SK-N-SH (cell line): ENCODE measurements at regions not wholly inside any gene's neighbourhood (a gene's known extent, or its start where the extent isn't known, plus 50 kb on each side); places are given as distances from the start of the nearest gene placed in this dataset.
"Not testable (repeated sequence)": the region's sequence is repeated elsewhere in the genome, so short reads cannot be mapped to it uniquely, and the experiment has no call there.

Experiments used
- CTCF ChIA-PET: fragments of 300-600, 350-600 bp; formaldehyde crosslinking; extraction: SDS; loops from one replicate; lab custom pipeline; 2021; lab: Yijun Ruan, JAX
- POLR2A ChIA-PET: fragments of 350-600 bp; sonication (Branson Sonifier 250); formaldehyde crosslinking; extraction: SDS; loops from one replicate; lab custom pipeline; 2020; ENCODE audit warnings: antibody characterized with exemption, inconsistent platforms; lab: Yijun Ruan, JAX
- DNase-seq: peaks from one replicate; pipeline ENCODE4 v3.0.0; 2012
- H2AFZ ChIP-seq: fragments of 200-600 bp; sonication (generic); 2 replicates; pipeline ENCODE4 v1.8.1; 2016; ENCODE audit warnings: antibody characterized with exemption, mild to moderate bottlenecking, low read depth
- H3F3A ChIP-seq: fragments of 200-600 bp; sonication (generic); replicated peaks from 2 replicates; pipeline ENCODE3; 2016; ENCODE audit warnings: antibody characterized with exemption, mild to moderate bottlenecking; ENCODE audit not compliant: insufficient read depth
- H3K27ac ChIP-seq, 2 experiments: fragments of 200-500 bp in 1 of 2; fragments of 200-600 bp in 1 of 2; sonication (Bioruptor generic) in 1 of 2; sonication (generic), shearing (Covaris generic) in 1 of 2; 2 replicates each; pipeline versions ENCODE4 v1.5.1 to v1.6.1; 2014 to 2016; ENCODE audit warnings: low read depth in 2 of 2, inconsistent platforms in 1 of 2, low read length in 1 of 2, mild to moderate bottlenecking in 1 of 2, mixed read lengths in 1 of 2
- H3K27me3 ChIP-seq: fragments of 200-600 bp; sonication (generic), shearing (Covaris generic); 2 replicates; pipeline ENCODE4 v1.6.1; 2016; ENCODE audit warnings: mixed run types; ENCODE audit not compliant: insufficient read depth
- H3K36me3 ChIP-seq, 2 experiments: fragments of 200-500 bp in 1 of 2; fragments of 200-600 bp in 1 of 2; sonication (Bioruptor generic) in 1 of 2; sonication (generic) in 1 of 2; replicated peaks in 1 of 2; 2 replicates each; pipeline versions ENCODE3 to v1.5.1; 2014 to 2016; ENCODE audit warnings: low read length in 1 of 2, mild to moderate bottlenecking in 1 of 2; ENCODE audit not compliant: insufficient read depth in 2 of 2, control insufficient read depth in 1 of 2
- H3K4me1 ChIP-seq, 2 experiments: fragments of 200-500 bp in 1 of 2; fragments of 200-600 bp in 1 of 2; sonication (Bioruptor generic) in 1 of 2; sonication (generic), shearing (Covaris generic) in 1 of 2; 2 replicates each; pipeline versions ENCODE4 v1.5.1 to v1.6.1; 2014 to 2016; ENCODE audit warnings: low read depth in 1 of 2, low read length in 1 of 2, mixed run types in 1 of 2; ENCODE audit not compliant: insufficient read depth in 2 of 2, control insufficient read depth in 1 of 2
- H3K4me2 ChIP-seq: fragments of 200-600 bp; sonication (generic), shearing (Covaris generic); 2 replicates; pipeline ENCODE4 v1.6.1; 2017; ENCODE audit warnings: mixed run types
- H3K4me3 ChIP-seq, 2 experiments: fragments of 200-500 bp in 1 of 2; fragments of 200-600 bp in 1 of 2; sonication (Bioruptor generic) in 1 of 2; sonication (generic), shearing (Covaris generic) in 1 of 2; 2 replicates each; pipeline versions ENCODE4 v1.5.1 to v1.8.1; 2014 to 2016; ENCODE audit warnings: low read depth in 2 of 2, inconsistent platforms in 1 of 2, low read length in 1 of 2, mild to moderate bottlenecking in 1 of 2, mixed read lengths in 1 of 2, moderate library complexity in 1 of 2
- H3K79me2 ChIP-seq: fragments of 200-600 bp; sonication (generic); 2 replicates; pipeline ENCODE4 v1.8.1; 2017; ENCODE audit warnings: mild to moderate bottlenecking; ENCODE audit not compliant: insufficient read depth
- H3K9ac ChIP-seq: fragments of 200-600 bp; sonication (generic); 2 replicates; pipeline ENCODE4 v1.6.1; 2017; ENCODE audit warnings: mixed run types
- H3K9me2 ChIP-seq: fragments of 200-600 bp; sonication (generic); 2 replicates; pipeline ENCODE4 v1.6.1; 2017; ENCODE audit warnings: mixed run types
- H3K9me3 ChIP-seq: fragments of 200-600 bp; sonication (generic); 2 replicates; pipeline ENCODE4 v1.6.1; 2017; ENCODE audit warnings: mixed run types, mild to moderate bottlenecking, moderate library complexity
- H4K20me1 ChIP-seq: fragments of 200-600 bp; sonication (generic); 2 replicates; pipeline ENCODE4 v1.6.1; 2017; ENCODE audit warnings: mild to moderate bottlenecking, mixed run types; ENCODE audit not compliant: insufficient read depth
- CHD2 ChIP-seq: fragments of 150-350 bp; IDR thresholded peaks from 2 replicates; pipeline ENCODE4 v1.6.1; 2018; ENCODE audit warnings: low read length; ENCODE audit not compliant: partially characterized antibody
- CTCF ChIP-seq: fragments of 200-600 bp; sonication (generic); IDR thresholded peaks from 2 replicates; pipeline ENCODE4 v1.6.1; 2017; ENCODE audit warnings: antibody characterized with exemption, mild to moderate bottlenecking, moderate library complexity
- EP300 ChIP-seq, 2 experiments: IDR thresholded peaks; 2 replicates each; pipeline versions ENCODE4 v1.4.0 to v1.6.1; 2012; ENCODE audit warnings: borderline replicate concordance in 1 of 2, low read depth in 1 of 2, low read length in 1 of 2
- JUND ChIP-seq: IDR thresholded peaks from 2 replicates; pipeline ENCODE4 v1.4.0; 2012
- MEF2A ChIP-seq: IDR thresholded peaks from 2 replicates; pipeline ENCODE4 v1.4.0; 2012; ENCODE audit warnings: low read depth, borderline replicate concordance
- NFIC ChIP-seq: IDR thresholded peaks from 2 replicates; pipeline ENCODE4 v1.4.0; 2012; ENCODE audit warnings: borderline replicate concordance
- REST ChIP-seq: IDR thresholded peaks from 2 replicates; pipeline ENCODE4 v1.6.1; 2012; ENCODE audit warnings: mild to moderate bottlenecking, low read depth, low read length, moderate library complexity
- RFX5 ChIP-seq: IDR thresholded peaks from 2 replicates; pipeline ENCODE4 v1.6.1; 2012; ENCODE audit warnings: mild to moderate bottlenecking, improper control_type of control experiment, low read length
- SMC3 ChIP-seq: IDR thresholded peaks from 2 replicates; pipeline ENCODE4 v1.6.1; 2012; ENCODE audit warnings: low read depth, low read length, improper control_type of control experiment
- WGBS: methylation state at CpG from one replicate; pipeline ENCODE4 v1.1.6; 2017; ENCODE audit warnings: low lambda C conversion rate; 5-methylcytosine and 5-hydroxymethylcytosine counted together

DNA sequence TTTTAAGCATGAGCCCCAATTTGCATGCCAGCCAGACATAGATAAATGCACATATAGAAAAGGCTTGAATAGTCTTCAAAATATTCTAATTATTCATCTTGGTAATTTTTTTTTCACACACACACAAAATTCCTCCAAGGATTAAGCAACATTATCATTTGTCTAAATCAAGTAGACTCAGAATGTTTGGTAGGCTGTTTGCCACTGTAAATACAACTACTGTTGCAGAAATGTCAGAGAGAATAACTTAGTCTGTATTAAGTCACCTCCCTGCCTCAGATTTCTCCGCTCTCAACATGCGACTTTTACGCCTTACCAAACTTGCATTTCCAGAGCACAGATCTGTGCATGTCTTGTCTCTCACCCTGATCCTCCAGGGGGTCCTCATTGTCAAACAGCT is 265.6 kb upstream of the C9orf72 start:
- H3K79me2 ChIP-seq: no peaks in the 10 kb centered on the region
- POLR2A ChIA-PET: no interaction called here
- CTCF ChIA-PET: interaction anchor here (1.2 kb wide), 1 partner anchor 234 kb away, joined by 5 read pairs; no protein-coding TSS in a partner anchor

GRCh38 chr9:27839767-27840166 is 266.5 kb upstream of the C9orf72 start:
- POLR2A ChIA-PET, DNase-seq, H2AFZ ChIP-seq, H3K4me3 ChIP-seq, H3K36me3 ChIP-seq, H3K9me2 ChIP-seq, H3K27me3 ChIP-seq, H3K4me2 ChIP-seq, H3K9me3 ChIP-seq, CTCF ChIA-PET, H3K9ac ChIP-seq, H3F3A ChIP-seq, H4K20me1 ChIP-seq, H3K79me2 ChIP-seq: not testable (repeated sequence)
- H3K27ac ChIP-seq: peak overlapping the region in 1 of 2 experiments; percentile 96; a peak in 1 of 4 replicates
- H3K4me1 ChIP-seq: peaks cover 0 to 28% of the 10 kb centered on the region in 2 experiments; a peak in 2 of 4 replicates
- WGBS: 45% methylated on average over 1 of the region's 1 CpG

More for the DNA sequence above, 265.6 kb upstream of the C9orf72 start:
- Histone ChIP-seq H3K9ac (no peak overlapping the region), H3F3A (no peaks in the 10 kb centered on the region), H3K9me2 (no peaks in the 10 kb centered on the region), H3K4me1 (peaks cover 0 to 28% of the 10 kb centered on the region in 2 experiments; a peak in 2 of 4 replicates), H3K27ac (peak overlapping the region in 1 of 2 experiments; percentile 96; a peak in 2 of 4 replicates), H3K27me3 (no peaks in the 10 kb centered on the region), H4K20me1 (no peaks in the 10 kb centered on the region), H3K4me3 (no peak overlapping the region), H2AFZ (no peak overlapping the region), H3K9me3 (no peaks in the 10 kb centered on the region), H3K4me2 (no peak overlapping the region), H3K36me3 (no peaks in the 10 kb centered on the region)
- WGBS: 90% methylated on average over 3 of the region's 3 CpGs
- TF ChIP-seq NFIC: no peak
- no peak for TF ChIP-seq SMC3
- TF ChIP-seq JUND: no peak
- TF ChIP-seq MEF2A: no peak
- TF ChIP-seq CHD2: no peak
- TF ChIP-seq EP300 (IDR thresholded peaks at IDR 0.05; ENCODE audit: borderline replicate concordance in 1 of 2, low read depth in 1 of 2, low read length in 1 of 2): no peak
- TF ChIP-seq RFX5: no peak
- TF ChIP-seq CTCF: no peak
- DNase-seq: no peak

GRCh38 chr9:27844797-27845196 is 271.5 kb upstream of the C9orf72 start:
- WGBS: 56% methylated on average over 1 of the region's 1 CpG
- H3K9me3 ChIP-seq: no peaks in the 10 kb centered on the region
- H3K27me3 ChIP-seq: no peaks in the 10 kb centered on the region
- no peak overlapping the region for H3K4me3 ChIP-seq
- no peak overlapping the region for H3K9ac ChIP-seq
- no peaks in the 10 kb centered on the region for H3K9me2 ChIP-seq
- no peaks in the 10 kb centered on the region for H3K4me1 ChIP-seq
- H4K20me1 ChIP-seq: no peaks in the 10 kb centered on the region
- H3F3A ChIP-seq: no peaks in the 10 kb centered on the region
- ChIA-PET POLR2A (no interaction called here), CTCF (no interaction called here)
- no peaks in the 10 kb centered on the region for H3K36me3 ChIP-seq
- no peak for DNase-seq
- no peak for TF ChIP-seq REST
- H3K4me2 ChIP-seq: no peak overlapping the region
- no peaks in the 10 kb centered on the region for H3K79me2 ChIP-seq
- H3K27ac ChIP-seq: no peak overlapping the region
- H2AFZ ChIP-seq: no peak overlapping the region
